Thyroid gland (tissue), 4 donors: ENCODE measurements at regions not wholly inside any gene's neighbourhood (a gene's known extent, or its start where the extent isn't known, plus 50 kb on each side); places are given as distances from the start of the nearest gene placed in this dataset. TPM values are rescaled to one million over a fixed set of nuclear protein-coding genes. Genes with fewer than 3 reads are reported as not detected.
"Not testable (repeated sequence)": the region's sequence is repeated elsewhere in the genome, so short reads cannot be mapped to it uniquely, and the experiment has no call there.

Source experiments
- DNase-seq, 2 donors: peaks; one replicate each; pipeline ENCODE4 v3.0.0-alpha.2; 2019
- H3K27ac ChIP-seq, 3 donors: fragments of 200-600 bp; sonication (generic); 1 replicate in 2 of 3; 2 replicates in 1 of 3; pipeline ENCODE4 v1.5.1; 2016 to 2019; ENCODE audit warnings: mild to moderate bottlenecking in 1 of 3, moderate library complexity in 1 of 3
- H3K27me3 ChIP-seq: fragments of 200-600 bp; sonication (generic); one replicate; pipeline ENCODE4 v1.5.1; 2019
- H3K36me3 ChIP-seq, 2 donors: fragments of 200-600 bp; sonication (generic); one replicate each; pipeline ENCODE4 v1.5.1; 2016 to 2019
- H3K4me1 ChIP-seq, 2 donors: fragments of 200-600 bp; sonication (generic); one replicate each; pipeline ENCODE4 v1.5.1; 2017 to 2019
- H3K4me3 ChIP-seq, 3 donors: fragments of 200-600 bp; sonication (generic); replicated peaks in 1 of 3; 1 replicate in 2 of 3; 2 replicates in 1 of 3; pipeline ENCODE4 v1.5.1; 2016; ENCODE audit warnings: mild to moderate bottlenecking in 1 of 3
- H3K9me3 ChIP-seq: fragments of 200-600 bp; sonication (generic); one replicate; pipeline ENCODE4 v1.5.1; 2017
- POLR2A ChIP-seq, 2 donors: fragments of 450-650 bp; IDR thresholded peaks; one replicate each; pipeline ENCODE4 v1.6.1; 2017; ENCODE audit warnings: antibody characterized with exemption in 2 of 2, mild to moderate bottlenecking in 2 of 2, moderate library complexity in 1 of 2
- WGBS, 2 donors: methylation state at CpG; one replicate each; pipeline ENCODE4 v1.1.5; 2017; 5-methylcytosine and 5-hydroxymethylcytosine counted together
- intact Hi-C: fragments of 100-400 bp; cut with DNase I; formaldehyde crosslinking; loops from one replicate; pipeline ENCODE4 v1.15.1; 2023
- small RNA-seq: library from RNA; depleted of rRNA; stranded (forward); fragments of <200 nt; gene quantifications from one replicate; pipeline ENCODE3, GENCODE V24; 2016

DNA sequence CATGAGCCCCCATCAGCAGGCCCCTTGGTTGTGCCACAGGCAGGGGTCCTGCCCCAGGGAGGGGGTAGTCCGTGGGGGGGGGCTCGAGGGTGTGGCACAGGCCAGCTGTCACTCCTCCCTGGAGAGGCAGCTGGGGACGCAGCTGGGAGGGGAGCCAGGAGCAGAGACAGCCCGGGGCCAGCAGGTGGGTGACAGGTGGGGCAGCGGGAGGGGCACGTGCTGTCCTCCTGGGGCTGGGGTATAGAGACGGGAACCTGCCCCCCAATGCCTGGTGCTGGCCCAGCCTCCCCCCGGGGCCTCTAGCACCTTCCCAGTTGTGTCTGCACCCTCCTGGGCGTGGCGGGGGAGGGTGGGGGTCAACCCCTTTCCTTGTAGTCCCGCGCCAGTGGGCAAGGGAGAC is 2966.9 kb downstream of the RPIA start:
- not testable (repeated sequence) for H3K4me3 ChIP-seq, H3K27ac ChIP-seq
- WGBS, 2 donors = 88% methylated on average over 5 of the region's 12 CpGs; no CpG with 5 or more reads in 1 of the 2 donors

DNA sequence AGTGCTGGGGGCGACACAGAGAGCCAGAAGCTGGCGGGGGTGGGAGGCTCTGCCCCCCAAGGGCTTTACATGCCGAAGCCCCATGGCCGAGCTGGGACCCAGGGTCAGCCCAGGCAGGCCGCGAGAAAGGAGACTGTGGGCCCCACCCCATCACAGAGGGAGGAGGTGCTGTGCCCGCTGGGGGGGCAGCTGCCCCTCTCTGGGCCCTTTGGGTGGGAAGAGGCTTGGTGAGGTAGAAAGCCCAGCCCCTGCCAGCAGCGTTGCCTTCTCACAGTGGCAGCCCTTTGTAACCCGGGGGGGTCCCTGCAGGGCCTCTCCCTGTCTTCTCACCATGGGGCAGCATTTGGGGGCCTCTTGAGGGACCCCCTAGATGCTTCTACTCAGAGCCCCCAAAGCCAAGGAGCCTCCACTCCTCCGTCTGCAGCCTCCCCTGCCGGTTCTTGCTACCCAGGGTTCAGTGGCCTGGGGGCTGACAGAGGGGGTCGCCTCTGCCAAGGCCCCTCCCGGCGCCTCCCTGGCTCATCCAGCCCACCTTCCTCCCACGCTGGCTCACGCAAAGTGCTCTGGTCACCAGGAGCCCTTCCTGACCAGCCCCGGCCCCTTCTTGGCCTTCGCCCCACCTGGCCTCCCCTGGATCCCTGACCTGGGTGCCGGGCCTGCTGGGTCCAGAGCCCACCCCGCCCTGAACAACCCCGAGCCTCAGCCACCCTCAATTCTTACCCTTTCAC is 2967.9 kb downstream of the RPIA start:
- 35% methylated on average over 7 of the region's 21 CpGs; no CpG with 5 or more reads in 1 of the 2 donors for WGBS, 2 donors
- H3K36me3 ChIP-seq, intact Hi-C loops, H3K4me3 ChIP-seq, H3K27me3 ChIP-seq, H3K27ac ChIP-seq, H3K4me1 ChIP-seq, H3K9me3 ChIP-seq, DNase-seq: not testable (repeated sequence)

More for the DNA sequence above, 2966.9 kb downstream of the RPIA start:
- H3K4me1 ChIP-seq, DNase-seq, H3K36me3 ChIP-seq, H3K9me3 ChIP-seq, intact Hi-C loops, H3K27me3 ChIP-seq: not testable (repeated sequence)

DNA sequence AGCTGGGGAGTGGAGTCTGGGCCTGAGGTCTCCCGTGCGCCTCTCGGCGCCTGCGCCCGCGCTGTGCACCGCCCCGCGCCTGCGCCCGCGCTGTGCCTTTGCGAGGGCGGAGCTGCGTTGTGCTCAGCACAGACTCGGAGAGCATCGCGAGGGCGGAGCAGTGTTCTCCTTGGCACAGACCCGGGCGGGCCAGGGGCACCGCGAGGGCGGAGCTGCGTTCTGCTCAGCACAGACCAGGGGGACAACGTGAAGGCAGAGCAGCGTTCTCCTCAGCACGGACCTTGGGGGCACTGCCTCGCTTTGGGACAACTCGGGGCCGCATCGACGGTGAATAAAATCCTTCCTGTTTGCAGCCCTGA is 2968.4 kb downstream of the RPIA start:
- H3K4me3 ChIP-seq, intact Hi-C loops, H3K36me3 ChIP-seq, H3K27me3 ChIP-seq, H3K27ac ChIP-seq, H3K9me3 ChIP-seq, H3K4me1 ChIP-seq: not testable (repeated sequence)
- WGBS, 2 donors = no CpG with 5 or more reads among the region's 34 CpGs
- DNase-seq = peak in 1 of 2 donors; percentile 36
- TF ChIP-seq POLR2A (IDR thresholded peaks at IDR 0.05) = peak in 1 of 2 donors; percentile 62

DNA sequence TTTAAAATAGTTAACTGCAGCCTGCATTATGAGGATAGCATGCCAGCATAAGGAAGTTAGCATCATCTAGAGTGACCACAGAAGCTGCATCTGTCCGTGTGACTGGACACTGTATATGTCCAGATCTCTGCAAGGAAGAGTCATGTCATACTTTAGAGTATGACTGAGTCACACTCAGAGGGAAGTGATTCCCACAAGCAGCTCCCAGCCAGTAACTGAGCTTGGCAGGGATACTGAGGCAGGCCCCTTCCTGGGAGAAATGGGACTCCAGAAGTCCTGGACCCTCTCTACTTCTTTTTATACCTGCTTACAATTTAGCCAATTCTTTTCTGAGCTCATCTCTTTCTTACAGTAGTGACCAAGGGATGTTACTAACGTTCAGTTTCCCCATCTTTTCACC is 2975.9 kb downstream of the RPIA start:
- H3K4me3 ChIP-seq, DNase-seq, H3K27me3 ChIP-seq, H3K36me3 ChIP-seq, H3K27ac ChIP-seq, H3K4me1 ChIP-seq, H3K9me3 ChIP-seq, intact Hi-C loops: not testable (repeated sequence)
- no CpG with 5 or more reads among the region's 2 CpGs for WGBS, 2 donors

DNA sequence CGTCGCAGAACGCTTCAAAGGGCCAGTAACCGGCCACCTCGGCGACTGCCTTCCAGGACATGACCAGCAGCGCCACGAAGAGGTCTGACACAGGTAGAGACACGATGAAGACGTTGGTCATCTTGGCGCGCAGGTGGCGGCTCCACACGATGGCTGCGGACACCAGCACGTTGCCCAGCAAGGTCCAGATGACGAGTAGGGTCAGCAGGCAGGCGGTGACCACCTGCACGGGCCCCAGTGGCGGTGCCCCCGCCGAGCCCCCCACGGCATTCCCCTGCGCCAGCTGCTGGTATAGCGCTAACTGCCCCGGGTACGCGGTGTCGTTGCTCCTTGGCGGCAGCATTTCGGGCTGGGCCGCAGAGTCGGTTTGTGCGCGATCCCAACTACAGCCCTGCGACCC is 2994.1 kb downstream of the RPIA start:
- H3K9me3 ChIP-seq, DNase-seq, H3K27me3 ChIP-seq, H3K4me1 ChIP-seq, H3K4me3 ChIP-seq, intact Hi-C loops, H3K27ac ChIP-seq, H3K36me3 ChIP-seq: not testable (repeated sequence)
- no CpG with 5 or more reads among the region's 36 CpGs for WGBS, 2 donors

DNA sequence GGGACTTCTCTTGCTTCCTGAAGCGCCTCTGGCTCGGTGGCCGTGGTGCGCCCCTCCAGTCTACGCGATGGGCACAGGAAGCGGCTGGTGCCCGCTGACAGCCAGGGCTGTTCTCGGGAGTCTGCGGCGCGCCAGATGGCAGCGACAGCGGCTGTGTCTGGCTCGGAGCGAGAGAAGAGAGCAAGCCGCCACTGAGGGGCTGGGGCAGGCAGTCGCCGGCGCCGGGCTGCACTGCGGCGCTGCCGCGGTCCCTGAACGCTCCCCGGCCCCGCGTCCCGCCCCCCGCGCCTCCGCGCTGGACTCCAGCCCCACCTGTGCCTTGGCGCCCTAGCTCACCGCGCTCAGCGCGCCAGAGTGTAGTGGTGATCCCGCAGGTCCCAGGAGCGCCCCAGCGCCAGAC is 2994.6 kb downstream of the RPIA start:
- H3K9me3 ChIP-seq, intact Hi-C loops, H3K4me3 ChIP-seq, DNase-seq, H3K4me1 ChIP-seq, H3K36me3 ChIP-seq, H3K27ac ChIP-seq, H3K27me3 ChIP-seq: not testable (repeated sequence)
- no CpG with 5 or more reads among the region's 42 CpGs for WGBS, 2 donors

Small RNA genes in the stretch of these regions (small RNA-seq; reads per million reads assigned to genes)
- gene AC233266.1 (not detected), gene RNA5SP100 (not detected)
